Femur (tissue), 1 donor: ENCODE measurements at regions not wholly inside any gene's neighbourhood (a gene's known extent, or its start where the extent isn't known, plus 50 kb on each side); places are given as distances from the start of the nearest gene placed in this dataset.
"Not testable (repeated sequence)": the region's sequence is repeated elsewhere in the genome, so short reads cannot be mapped to it uniquely, and the experiment has no call there.

Source experiments
- DNase-seq: peaks from one replicate; pipeline ENCODE4 v3.0.0-alpha.2; 2017

- DNase-seq: no peak
These were observed 58.1 kb downstream of the NPAP1 start for GRCh38 chr15:24733659-24734058.

- no peak for DNase-seq
These were observed 58.8 kb downstream of the NPAP1 start for GRCh38 chr15:24734396-24734795.

- no peak for DNase-seq
These were observed 69.7 kb downstream of the NPAP1 start for GRCh38 chr15:24745290-24745689.

GRCh38 chr15:24746094-24746493 is 70.5 kb downstream of the NPAP1 start:
- no peak for DNase-seq

GRCh38 chr15:24747376-24747775 is 71.8 kb downstream of the NPAP1 start:
- no peak for DNase-seq

- no peak for DNase-seq
These were observed 73.4 kb downstream of the NPAP1 start for GRCh38 chr15:24748812-24749439.

- DNase-seq: no peak
These were observed 76.8 kb downstream of the NPAP1 start for GRCh38 chr15:24752354-24752753.

- no peak for DNase-seq
These were observed 80.5 kb downstream of the NPAP1 start for GRCh38 chr15:24756101-24756500.

- no peak for DNase-seq
These were observed 84.5 kb downstream of the NPAP1 start for GRCh38 chr15:24760066-24760465.

- DNase-seq: no peak
These were observed 86.2 kb downstream of the NPAP1 start for GRCh38 chr15:24761704-24762302.

- no peak for DNase-seq
These were observed 88.3 kb downstream of the NPAP1 start for GRCh38 chr15:24763891-24764290.

GRCh38 chr15:24764375-24765171 is 89.0 kb downstream of the NPAP1 start:
- DNase-seq: no peak

- DNase-seq: no peak
These were observed 91.0 kb downstream of the NPAP1 start for GRCh38 chr15:24766511-24767133.

- DNase-seq: no peak
These were observed 96.7 kb downstream of the NPAP1 start for GRCh38 chr15:24772266-24772665.

- peak; percentile 93 for DNase-seq
These were observed 97.3 kb downstream of the NPAP1 start for GRCh38 chr15:24772686-24773373.

GRCh38 chr15:24777307-24777706 is 101.7 kb downstream of the NPAP1 start:
- DNase-seq: no peak

- DNase-seq: no peak
These were observed 108.9 kb downstream of the NPAP1 start for GRCh38 chr15:24784506-24784905.

- DNase-seq: no peak
These were observed 110.8 kb downstream of the NPAP1 start for GRCh38 chr15:24786347-24786746.

- not testable (repeated sequence) for DNase-seq
These were observed 127.0 kb downstream of the NPAP1 start for GRCh38 chr15:24802624-24803023.

- DNase-seq: no peak
These were observed 135.1 kb upstream of the SNRPN start for GRCh38 chr15:24819680-24820079.

- DNase-seq: no peak
These were observed 131.3 kb upstream of the SNRPN start for GRCh38 chr15:24823473-24823872.

- DNase-seq: no peak
These were observed 122.5 kb upstream of the SNRPN start for GRCh38 chr15:24832282-24832681.

GRCh38 chr15:24835301-24835700 is 119.5 kb upstream of the SNRPN start:
- DNase-seq: no peak
